ENCODE measurements at regions not wholly inside any gene's neighbourhood (a gene's known extent, or its start where the extent isn't known, plus 50 kb on each side); places are given as distances from the start of the nearest gene placed in this dataset.
"Not testable (repeated sequence)": the region's sequence is repeated elsewhere in the genome, so short reads cannot be mapped to it uniquely, and the experiment has no call there.

- H3K36me3 ChIP-seq (ENCODE audit: control insufficient read depth, insufficient read depth, low read length); H3K27me3 ChIP-seq (ENCODE audit: control insufficient read depth, insufficient read depth, low read length); H3K9ac ChIP-seq; H3K4me2 ChIP-seq (ENCODE audit: low read length); H2AFZ ChIP-seq; H3K27ac ChIP-seq; H3K4me1 ChIP-seq; H3K79me2 ChIP-seq; H3K9me3 ChIP-seq (ENCODE audit: control insufficient read depth, low read length); H3K4me3 ChIP-seq (ENCODE audit: low read depth, low read length): not testable (repeated sequence)
- TF ChIP-seq, protein P1, sequence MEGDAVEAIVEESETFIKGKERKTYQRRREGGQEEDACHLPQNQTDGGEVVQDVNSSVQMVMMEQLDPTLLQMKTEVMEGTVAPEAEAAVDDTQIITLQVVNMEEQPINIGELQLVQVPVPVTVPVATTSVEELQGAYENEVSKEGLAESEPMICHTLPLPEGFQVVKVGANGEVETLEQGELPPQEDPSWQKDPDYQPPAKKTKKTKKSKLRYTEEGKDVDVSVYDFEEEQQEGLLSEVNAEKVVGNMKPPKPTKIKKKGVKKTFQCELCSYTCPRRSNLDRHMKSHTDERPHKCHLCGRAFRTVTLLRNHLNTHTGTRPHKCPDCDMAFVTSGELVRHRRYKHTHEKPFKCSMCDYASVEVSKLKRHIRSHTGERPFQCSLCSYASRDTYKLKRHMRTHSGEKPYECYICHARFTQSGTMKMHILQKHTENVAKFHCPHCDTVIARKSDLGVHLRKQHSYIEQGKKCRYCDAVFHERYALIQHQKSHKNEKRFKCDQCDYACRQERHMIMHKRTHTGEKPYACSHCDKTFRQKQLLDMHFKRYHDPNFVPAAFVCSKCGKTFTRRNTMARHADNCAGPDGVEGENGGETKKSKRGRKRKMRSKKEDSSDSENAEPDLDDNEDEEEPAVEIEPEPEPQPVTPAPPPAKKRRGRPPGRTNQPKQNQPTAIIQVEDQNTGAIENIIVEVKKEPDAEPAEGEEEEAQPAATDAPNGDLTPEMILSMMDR (IDR thresholded peaks at IDR 0.05): peak; percentile 33
These were observed 125.4 kb upstream of the ALDH3B2 start for GRCh38 chr11:67799808-67800207.

DNA sequence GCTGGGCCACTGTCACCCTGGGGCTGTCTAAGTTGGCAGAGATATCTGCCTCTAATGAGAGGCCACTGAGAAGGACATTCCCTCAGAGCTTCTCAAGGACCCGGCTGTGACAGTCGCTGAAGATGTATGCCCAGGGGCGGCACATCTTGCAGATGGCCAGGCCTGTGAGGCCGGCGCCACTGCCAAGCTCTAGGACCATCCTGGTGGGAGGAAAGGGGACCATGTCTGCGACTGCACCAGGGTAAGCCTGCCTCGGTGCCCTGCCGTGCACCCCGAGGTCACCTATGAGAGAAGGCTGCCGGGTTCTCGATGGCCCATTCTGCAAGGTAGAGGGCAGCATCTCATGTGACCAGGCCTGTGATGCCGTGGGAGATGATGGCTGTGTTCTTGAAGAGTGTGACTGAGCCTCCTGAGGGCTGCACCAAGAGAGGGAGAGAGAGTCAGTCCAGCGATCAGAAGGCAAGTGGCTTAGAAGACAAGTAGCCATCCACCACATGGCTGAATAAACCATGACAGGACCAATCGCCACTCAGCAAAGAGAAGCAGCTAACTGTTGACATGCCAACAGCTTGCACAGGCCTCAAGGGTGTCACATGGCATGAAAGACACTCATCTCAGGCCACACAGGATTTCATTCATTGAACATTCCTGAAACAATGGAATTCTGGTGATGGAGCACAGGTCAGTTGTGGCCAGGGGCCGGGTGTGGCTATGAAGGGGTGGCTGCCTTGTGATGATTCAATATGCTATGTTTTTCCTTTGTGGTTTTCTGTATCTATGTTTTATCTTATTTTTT lies 123.5 kb upstream of the ALDH3B2 start:
- not testable (repeated sequence) for H2AFZ ChIP-seq; H3K4me1 ChIP-seq; H3K9me3 ChIP-seq (ENCODE audit: control insufficient read depth, low read length); H3K36me3 ChIP-seq (ENCODE audit: control insufficient read depth, insufficient read depth, low read length); H3K4me3 ChIP-seq (ENCODE audit: low read depth, low read length); H3K9ac ChIP-seq; H3K27me3 ChIP-seq (ENCODE audit: control insufficient read depth, insufficient read depth, low read length); H3K4me2 ChIP-seq (ENCODE audit: low read length); H3K27ac ChIP-seq; H3K79me2 ChIP-seq

GRCh38 chr11:67795746-67796145 lies 121.3 kb upstream of the ALDH3B2 start:
- H3K9ac ChIP-seq: no peak overlapping the region
- TF ChIP-seq, protein P1 (IDR thresholded peaks at IDR 0.05): no peak
- H3K27me3 ChIP-seq (ENCODE audit: control insufficient read depth, insufficient read depth, low read length): no peaks in the 10 kb centered on the region
- no peak overlapping the region for H3K4me2 ChIP-seq (ENCODE audit: low read length)
- H3K9me3 ChIP-seq (ENCODE audit: control insufficient read depth, low read length): no peaks in the 10 kb centered on the region
- H3K4me3 ChIP-seq (ENCODE audit: low read depth, low read length): no peak overlapping the region
- no peak overlapping the region for H3K27ac ChIP-seq
- H3K79me2 ChIP-seq: no peaks in the 10 kb centered on the region
- H3K36me3 ChIP-seq (ENCODE audit: control insufficient read depth, insufficient read depth, low read length): no peaks in the 10 kb centered on the region
- no peak overlapping the region for H2AFZ ChIP-seq
- H3K4me1 ChIP-seq: no peaks in the 10 kb centered on the region

DNA sequence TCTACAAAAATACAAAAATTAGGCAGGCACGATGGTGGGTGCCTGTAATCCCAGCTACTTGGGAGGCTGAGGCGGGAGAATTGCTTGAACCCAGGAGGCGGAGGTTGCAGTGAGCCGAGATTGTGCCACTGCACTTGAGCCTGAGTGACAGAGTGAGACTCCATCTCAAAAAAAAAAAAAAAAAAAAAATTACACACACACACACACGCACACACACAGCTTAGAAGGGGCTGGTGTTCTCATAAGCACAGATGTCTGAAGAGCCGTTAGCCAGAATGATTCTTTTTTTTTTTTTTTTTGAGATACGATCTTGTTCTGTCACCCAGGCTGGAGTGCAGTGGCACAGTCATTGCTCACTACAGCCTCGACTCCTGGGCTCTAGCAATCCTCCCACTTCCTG lies 119.3 kb upstream of the ALDH3B2 start:
- not testable (repeated sequence) for H3K9ac ChIP-seq; H3K9me3 ChIP-seq (ENCODE audit: control insufficient read depth, low read length); H3K4me1 ChIP-seq; H3K36me3 ChIP-seq (ENCODE audit: control insufficient read depth, insufficient read depth, low read length); H3K4me3 ChIP-seq (ENCODE audit: low read depth, low read length); H3K27ac ChIP-seq; H3K4me2 ChIP-seq (ENCODE audit: low read length); H3K79me2 ChIP-seq; H2AFZ ChIP-seq; H3K27me3 ChIP-seq (ENCODE audit: control insufficient read depth, insufficient read depth, low read length)

DNA sequence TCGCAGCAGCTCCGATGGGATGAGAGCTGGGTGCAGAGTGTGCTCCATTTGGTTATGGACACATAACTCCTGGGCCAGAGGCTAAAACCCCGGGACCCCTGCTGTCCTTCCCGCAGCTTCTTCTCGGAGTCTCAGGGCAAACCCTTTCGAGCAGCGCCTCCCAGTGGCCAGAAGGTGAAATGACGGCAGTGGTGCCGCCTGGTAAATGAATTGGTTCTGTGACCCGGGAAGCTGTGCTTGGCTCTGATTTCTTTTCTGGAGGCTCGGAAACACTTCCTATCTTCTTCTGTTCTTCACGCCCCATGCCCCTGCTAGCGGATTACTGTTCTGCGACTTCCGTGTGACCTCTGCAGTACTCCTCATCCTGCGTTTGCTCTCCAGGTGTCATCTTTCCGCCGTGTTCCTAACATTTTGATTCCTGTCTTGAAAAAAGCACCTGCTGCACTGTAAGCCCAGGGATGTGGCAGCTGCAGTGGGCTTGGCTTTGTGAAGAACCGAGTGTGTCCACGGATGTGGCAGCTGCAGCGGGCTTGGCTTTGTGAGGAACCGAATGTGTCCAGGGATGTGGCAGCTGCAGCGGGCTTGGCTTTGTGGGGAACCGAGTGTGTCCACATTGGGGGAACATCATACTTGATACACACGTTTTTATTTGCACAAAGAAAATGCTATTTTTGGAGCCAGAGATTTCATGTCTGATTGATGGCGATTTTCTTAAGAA lies 118.0 kb upstream of the ALDH3B2 start:
- TF ChIP-seq, protein P1 (IDR thresholded peaks at IDR 0.05): peak; percentile 44
- H3K4me1 ChIP-seq; H3K4me2 ChIP-seq (ENCODE audit: low read length); H3K9me3 ChIP-seq (ENCODE audit: control insufficient read depth, low read length); H3K27ac ChIP-seq; H3K27me3 ChIP-seq (ENCODE audit: control insufficient read depth, insufficient read depth, low read length); H3K36me3 ChIP-seq (ENCODE audit: control insufficient read depth, insufficient read depth, low read length); H3K4me3 ChIP-seq (ENCODE audit: low read depth, low read length); H3K9ac ChIP-seq; H3K79me2 ChIP-seq; H2AFZ ChIP-seq: not testable (repeated sequence)

DNA sequence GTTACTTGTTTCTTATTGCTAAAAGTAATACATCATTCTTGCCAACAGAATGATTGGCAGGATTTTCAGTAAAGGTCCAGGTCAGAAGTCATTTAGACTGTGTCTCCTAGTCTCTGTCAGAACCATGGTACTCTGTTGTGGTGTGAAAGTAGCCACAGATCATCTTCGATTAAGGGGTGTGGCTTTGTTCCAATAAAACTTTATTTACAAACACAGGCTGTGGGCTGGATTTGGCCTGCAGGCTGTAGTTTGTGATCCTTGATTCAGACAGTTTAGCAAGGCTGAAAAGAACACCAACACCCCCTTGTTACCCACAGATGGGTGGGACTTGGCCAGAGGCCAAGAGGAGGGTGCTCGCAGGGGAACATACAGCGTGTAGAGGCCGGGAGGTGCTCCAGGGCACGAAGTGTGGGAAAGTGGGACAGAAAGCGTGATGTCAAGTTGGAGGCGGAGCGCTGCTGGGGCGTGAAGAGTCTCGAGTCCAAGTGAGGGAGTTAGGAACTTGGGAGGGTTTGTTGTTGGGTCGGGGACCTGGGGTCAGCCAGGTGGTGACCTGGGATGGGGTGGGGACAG lies 117.3 kb upstream of the ALDH3B2 start:
- H3K36me3 ChIP-seq (ENCODE audit: control insufficient read depth, insufficient read depth, low read length); H3K9ac ChIP-seq; H3K79me2 ChIP-seq; H3K4me2 ChIP-seq (ENCODE audit: low read length); H3K27me3 ChIP-seq (ENCODE audit: control insufficient read depth, insufficient read depth, low read length); H3K4me1 ChIP-seq; H2AFZ ChIP-seq; H3K27ac ChIP-seq; H3K9me3 ChIP-seq (ENCODE audit: control insufficient read depth, low read length); H3K4me3 ChIP-seq (ENCODE audit: low read depth, low read length): not testable (repeated sequence)

- H3K9ac ChIP-seq; H3K27me3 ChIP-seq (ENCODE audit: control insufficient read depth, insufficient read depth, low read length); H3K27ac ChIP-seq; H3K4me1 ChIP-seq; H3K9me3 ChIP-seq (ENCODE audit: control insufficient read depth, low read length); H3K36me3 ChIP-seq (ENCODE audit: control insufficient read depth, insufficient read depth, low read length); H3K4me3 ChIP-seq (ENCODE audit: low read depth, low read length); H3K4me2 ChIP-seq (ENCODE audit: low read length); H3K79me2 ChIP-seq; H2AFZ ChIP-seq: not testable (repeated sequence)
These were observed 113.9 kb upstream of the ALDH3B2 start for GRCh38 chr11:67788341-67788695.

DNA sequence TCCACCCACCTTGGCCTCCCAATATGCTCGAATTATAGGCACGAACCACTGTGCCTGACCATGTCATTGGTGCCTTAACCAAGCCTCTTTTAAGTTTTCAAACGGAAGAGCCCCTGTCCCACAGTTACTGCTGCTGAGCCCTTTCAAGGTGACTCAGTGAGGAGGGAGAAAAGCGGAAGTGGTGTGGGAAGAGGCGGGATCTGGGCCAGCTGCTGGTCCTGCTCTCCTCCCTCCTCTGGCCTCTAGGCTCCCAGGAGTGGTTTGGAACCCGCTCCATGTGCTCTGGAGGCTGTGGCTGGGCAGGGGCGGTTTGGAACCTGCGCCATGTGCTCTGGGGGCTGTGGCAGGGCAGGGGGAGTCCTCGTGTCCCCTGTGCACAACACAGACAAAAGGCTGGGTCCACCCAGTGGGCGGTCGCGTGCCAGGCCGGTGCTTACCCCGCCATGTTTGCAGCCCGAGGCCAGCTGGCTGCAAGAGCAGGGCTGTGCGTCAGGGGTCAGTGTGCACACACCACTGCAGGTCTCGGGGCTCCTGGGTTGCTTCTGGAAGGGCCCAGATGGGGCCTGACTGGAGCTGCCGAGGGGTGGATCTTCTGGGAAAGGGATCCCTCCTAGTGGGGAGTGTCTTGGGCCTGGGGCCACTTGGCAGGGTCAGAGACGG lies 113.4 kb upstream of the ALDH3B2 start:
- H3K27ac ChIP-seq; H2AFZ ChIP-seq; H3K4me1 ChIP-seq; H3K27me3 ChIP-seq (ENCODE audit: control insufficient read depth, insufficient read depth, low read length); H3K4me2 ChIP-seq (ENCODE audit: low read length); H3K9me3 ChIP-seq (ENCODE audit: control insufficient read depth, low read length); H3K4me3 ChIP-seq (ENCODE audit: low read depth, low read length); H3K36me3 ChIP-seq (ENCODE audit: control insufficient read depth, insufficient read depth, low read length); H3K9ac ChIP-seq; H3K79me2 ChIP-seq: not testable (repeated sequence)

Measured in parathyroid adenoma (tissue), 2 donors.